ENCODE measurements at regions not wholly inside any gene's neighbourhood (a gene's known extent, or its start where the extent isn't known, plus 50 kb on each side); places are given as distances from the start of the nearest gene placed in this dataset.

GRCh38 chr1:242641461-242641860 is 117.0 kb upstream of the PLD5 start:
- TF ChIP-seq POLR2AphosphoS5 (IDR thresholded peaks at IDR 0.05) (no peak), CTCF (IDR thresholded peaks at IDR 0.05) (no peak), EP300 (IDR thresholded peaks at IDR 0.05) (no peak), POLR2A (IDR thresholded peaks at IDR 0.05) (no peak)

Data from upper lobe of left lung (tissue), 4 donors.